ENCODE measurements at regions not wholly inside any gene's neighbourhood (a gene's known extent, or its start where the extent isn't known, plus 50 kb on each side); places are given as distances from the start of the nearest gene placed in this dataset.

GRCh38 chr6:74867291-74867690, 338.6 kb downstream of the COL12A1 start:
- ChIA-PET CTCF (ENCODE audit: low intra/inter-chr PET ratio, low total read pairs) (no interaction called here), POLR2A (no interaction called here)
- Histone ChIP-seq H3K4me2 (ENCODE audit: low read depth, low read length) (no peak overlapping the region), H3K79me2 (ENCODE audit: insufficient read depth, low read length) (no peaks in the 10 kb centered on the region), H3K27ac (ENCODE audit: extremely low read length, insufficient read depth, low read length) (no peak overlapping the region), H3K4me1 (ENCODE audit: insufficient read depth, low read length) (peaks cover 11% of the 10 kb centered on the region), H3K4me3 (replicated peaks in 1 of 3; ENCODE audit: insufficient read depth in 1 of 3, low read depth in 2 of 3, low read length in 3 of 3) (no peak overlapping the region), H3K36me3 (replicated peaks in 1 of 2; ENCODE audit: control insufficient read depth in 1 of 2, insufficient read depth in 2 of 2, low read length in 2 of 2) (no peaks in the 10 kb centered on the region), H3K9me3 (ENCODE audit: low read length) (no peaks in the 10 kb centered on the region), H3K27me3 (ENCODE audit: control insufficient read depth in 1 of 2, insufficient read depth in 2 of 2, low read length in 2 of 2) (0 out of 5 replicates have a peak, but pooled peaks cover 0 to 4% of the 10 kb centered on the region in 2 experiments), H2AFZ (ENCODE audit: low read length) (no peak overlapping the region), H3K9ac (ENCODE audit: insufficient read depth, low read depth, low read length) (no peak overlapping the region), H4K20me1 (ENCODE audit: insufficient read depth, low read length) (no peaks in the 10 kb centered on the region)
- FAIRE-seq (no peak), DNase-seq (ENCODE audit: low spot score) (no peak), ATAC-seq (no peak)
- 0% methylated on average over 2 of the region's 2 CpGs for WGBS (ENCODE audit: low lambda C conversion rate)
- BruUV-seq (replicated peaks): no TSS peak
- intact Hi-C loops (cut with micrococcal nuclease; ENCODE audit: unreplicated experiment): no loop called here
- TF ChIP-seq NAIF1 (CRISPR knock-in tag; IDR thresholded peaks at IDR 0.05; ENCODE audit: borderline replicate concordance): no peak
- TF ChIP-seq KLF12 (CRISPR knock-in tag; IDR thresholded peaks at IDR 0.05; ENCODE audit: borderline replicate concordance): no peak
- TF ChIP-seq GABPB1 (CRISPR knock-in tag; IDR thresholded peaks at IDR 0.05): no peak
- TF ChIP-seq FIP1L1 (IDR thresholded peaks at IDR 0.05; ENCODE audit: borderline replicate concordance, insufficient read depth, low read depth, low read length): no peak
- TF ChIP-seq FOXK2 (IDR thresholded peaks at IDR 0.05): no peak
- TF ChIP-seq ZEB1 (IDR thresholded peaks at IDR 0.05; ENCODE audit: insufficient replicate concordance, low read depth): no peak
- no peak for TF ChIP-seq PRDM4 (CRISPR knock-in tag; IDR thresholded peaks at IDR 0.05; ENCODE audit: borderline replicate concordance)
- TF ChIP-seq PITX1 (CRISPR knock-in tag; IDR thresholded peaks at IDR 0.05): no peak
- no peak for TF ChIP-seq NFE2L2 (IDR thresholded peaks at IDR 0.05; ENCODE audit: low read length)
- TF ChIP-seq CTCF (CRISPR knock-in tag; IDR thresholded peaks at IDR 0.05): no peak
- in situ Hi-C loops (cut with HindIII; ENCODE audit: extremely low pct_ligation_motif_present, low pct_unique_long_range_greater_than_20kb): no loop called here

Measured in HepG2 (cell line).